Gastroesophageal sphincter (tissue), 3 donors: ENCODE measurements at regions not wholly inside any gene's neighbourhood (a gene's known extent, or its start where the extent isn't known, plus 50 kb on each side); places are given as distances from the start of the nearest gene placed in this dataset.
"Not testable (repeated sequence)": the region's sequence is repeated elsewhere in the genome, so short reads cannot be mapped to it uniquely, and the experiment has no call there.

Experiments
- CTCF ChIP-seq, 4 experiments: fragments of 200-600 bp in 2 of 4; fragments of 450-650 bp in 2 of 4; sonication (generic) in 1 of 4; IDR thresholded peaks; one replicate each; pipeline ENCODE4 v1.5.1; 2017 to 2019; ENCODE audit warnings: antibody characterized with exemption in 4 of 4, mild to moderate bottlenecking in 2 of 4, moderate library complexity in 2 of 4
- EP300 ChIP-seq: sonication (generic); formaldehyde crosslinking; IDR thresholded peaks from one replicate; pipeline ENCODE4 v1.6.1; 2017; ENCODE audit warnings: antibody characterized with exemption, mild to moderate bottlenecking
- POLR2A ChIP-seq, 2 donors: fragments of 450-650 bp; IDR thresholded peaks; one replicate each; pipeline ENCODE4 v1.6.1; 2017; ENCODE audit warnings: antibody characterized with exemption in 2 of 2, mild to moderate bottlenecking in 2 of 2, moderate library complexity in 1 of 2
- POLR2AphosphoS5 ChIP-seq: sonication (generic); formaldehyde crosslinking; IDR thresholded peaks from one replicate; pipeline ENCODE4 v1.6.1; 2017; ENCODE audit warnings: antibody characterized with exemption

GRCh38 chr3:109877616-109878015 lies 540.3 kb upstream of the DPPA4 start:
- not testable (repeated sequence) for TF ChIP-seq CTCF (IDR thresholded peaks at IDR 0.05); EP300; POLR2A (IDR thresholded peaks at IDR 0.05); POLR2AphosphoS5
